ENCODE measurements at regions not wholly inside any gene's neighbourhood (a gene's known extent, or its start where the extent isn't known, plus 50 kb on each side); places are given as distances from the start of the nearest gene placed in this dataset.

DNA sequence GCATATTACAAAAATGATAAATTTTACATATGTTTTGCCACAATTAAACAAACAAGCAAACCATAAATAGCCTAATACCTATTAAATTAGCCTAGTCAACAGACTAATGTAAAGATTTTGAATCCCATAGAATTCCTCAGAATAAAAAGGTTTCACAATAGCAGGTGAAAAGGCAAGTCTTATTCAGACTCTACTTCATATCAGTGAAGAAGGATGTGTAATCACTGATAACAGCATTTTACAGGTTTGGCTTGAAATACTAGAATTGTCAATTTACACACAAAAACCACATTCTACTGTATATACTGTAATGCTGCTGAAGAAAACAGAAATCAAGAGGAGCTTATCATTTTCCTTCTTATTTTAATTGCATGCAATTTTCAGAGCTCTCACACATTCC lies 90.8 kb upstream of the SSTR1 start:
- no peak for TF ChIP-seq POLR2AphosphoS5 (IDR thresholded peaks at IDR 0.05; ENCODE audit: low read depth, low read length)
- TF ChIP-seq, protein P1, sequence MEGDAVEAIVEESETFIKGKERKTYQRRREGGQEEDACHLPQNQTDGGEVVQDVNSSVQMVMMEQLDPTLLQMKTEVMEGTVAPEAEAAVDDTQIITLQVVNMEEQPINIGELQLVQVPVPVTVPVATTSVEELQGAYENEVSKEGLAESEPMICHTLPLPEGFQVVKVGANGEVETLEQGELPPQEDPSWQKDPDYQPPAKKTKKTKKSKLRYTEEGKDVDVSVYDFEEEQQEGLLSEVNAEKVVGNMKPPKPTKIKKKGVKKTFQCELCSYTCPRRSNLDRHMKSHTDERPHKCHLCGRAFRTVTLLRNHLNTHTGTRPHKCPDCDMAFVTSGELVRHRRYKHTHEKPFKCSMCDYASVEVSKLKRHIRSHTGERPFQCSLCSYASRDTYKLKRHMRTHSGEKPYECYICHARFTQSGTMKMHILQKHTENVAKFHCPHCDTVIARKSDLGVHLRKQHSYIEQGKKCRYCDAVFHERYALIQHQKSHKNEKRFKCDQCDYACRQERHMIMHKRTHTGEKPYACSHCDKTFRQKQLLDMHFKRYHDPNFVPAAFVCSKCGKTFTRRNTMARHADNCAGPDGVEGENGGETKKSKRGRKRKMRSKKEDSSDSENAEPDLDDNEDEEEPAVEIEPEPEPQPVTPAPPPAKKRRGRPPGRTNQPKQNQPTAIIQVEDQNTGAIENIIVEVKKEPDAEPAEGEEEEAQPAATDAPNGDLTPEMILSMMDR (IDR thresholded peaks at IDR 0.05): no peak
- TF ChIP-seq SIN3A (IDR thresholded peaks at IDR 0.05; ENCODE audit: borderline replicate concordance, insufficient read depth, low read depth, low read length): no peak
- TF ChIP-seq TCF7L2 (IDR thresholded peaks at IDR 0.05; ENCODE audit: low read depth, low read length): no peak
